NCI-H2171 (cell line): ENCODE measurements at regions not wholly inside any gene's neighbourhood (a gene's known extent, or its start where the extent isn't known, plus 50 kb on each side); places are given as distances from the start of the nearest gene placed in this dataset.
"Not testable (repeated sequence)": the region's sequence is repeated elsewhere in the genome, so short reads cannot be mapped to it uniquely, and the experiment has no call there.

ENCODE experiments used
- DNase-seq: peaks from one replicate; lab custom pipeline; 2025; lab: John Stamatoyannopoulos, UW

GRCh38 chr6:165008971-165009370, 300.4 kb downstream of the C6orf118 start:
- no peak for DNase-seq

DNA sequence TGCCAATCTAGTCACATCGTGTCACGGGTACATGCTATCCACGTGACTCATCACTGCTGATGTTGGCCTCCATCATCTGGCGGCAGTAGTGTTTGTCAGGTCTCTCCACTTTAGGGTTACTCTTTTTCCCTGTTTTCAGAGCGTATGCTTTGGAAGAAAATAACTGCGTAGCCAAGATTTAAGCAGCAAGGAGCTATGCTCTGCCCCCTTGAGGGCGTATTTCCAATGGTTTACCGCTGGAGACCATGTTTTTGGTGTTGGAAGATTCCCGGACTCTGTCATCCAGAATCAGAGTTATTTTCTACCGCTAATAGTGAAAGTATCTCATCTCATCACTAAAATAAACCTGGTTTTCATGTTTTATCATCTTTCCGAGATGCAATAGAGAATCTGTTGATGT, 306.5 kb downstream of the C6orf118 start:
- DNase-seq, result no peak

- no peak for DNase-seq
Observed at GRCh38 chr6:165002358-165002757, 307.0 kb downstream of the C6orf118 start.

GRCh38 chr6:165001502-165002157, 307.8 kb downstream of the C6orf118 start:
- no peak for DNase-seq

DNA sequence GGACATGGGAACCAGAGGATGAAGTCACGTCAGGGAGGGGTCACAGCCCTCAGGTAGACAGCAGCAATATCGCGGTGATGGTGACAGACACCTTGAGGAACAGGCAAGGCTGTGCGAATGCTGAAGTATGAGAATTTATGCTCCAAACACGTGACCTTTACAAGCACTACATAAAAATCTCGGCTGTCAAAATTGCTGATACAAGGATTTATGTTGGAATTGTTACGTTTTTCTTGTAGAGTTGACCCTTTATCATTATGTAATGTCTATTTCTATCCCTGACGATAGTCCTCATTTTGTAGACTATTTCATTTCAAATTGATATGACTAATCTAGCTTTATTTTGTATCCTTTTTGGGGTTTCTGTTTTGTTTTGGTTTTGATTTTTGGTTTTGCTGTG, 311.1 kb downstream of the C6orf118 start:
- no peak for DNase-seq

DNA sequence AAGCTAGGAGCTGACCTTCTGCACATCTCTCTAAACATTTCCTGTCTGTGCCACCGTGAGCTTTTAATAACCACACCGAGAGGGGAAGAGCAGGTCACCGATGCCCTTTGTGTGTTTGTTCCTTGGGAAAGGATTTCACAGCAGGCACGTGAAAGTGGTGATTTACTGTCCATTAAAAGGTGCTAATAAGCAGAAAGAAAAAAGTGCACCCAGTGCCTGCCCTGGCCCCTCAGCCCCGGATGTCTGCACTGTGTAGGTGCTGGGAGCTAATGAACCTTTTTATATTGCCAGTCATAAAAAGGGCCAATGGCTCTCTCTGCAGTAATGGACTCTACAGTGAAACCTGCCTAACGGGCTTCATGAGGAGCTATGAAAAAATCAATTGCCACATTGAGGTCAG, 312.6 kb downstream of the C6orf118 start:
- no peak for DNase-seq

GRCh38 chr6:164991573-164991972, 317.8 kb downstream of the C6orf118 start:
- DNase-seq, result no peak

- no peak for DNase-seq
Observed at GRCh38 chr6:164990901-164991300, 318.5 kb downstream of the C6orf118 start.

- DNase-seq, result no peak
Observed at GRCh38 chr6:164982389-164982788, 327.0 kb downstream of the C6orf118 start.

- no peak for DNase-seq
Observed at GRCh38 chr6:164967102-164967501, 342.3 kb downstream of the C6orf118 start.

DNA sequence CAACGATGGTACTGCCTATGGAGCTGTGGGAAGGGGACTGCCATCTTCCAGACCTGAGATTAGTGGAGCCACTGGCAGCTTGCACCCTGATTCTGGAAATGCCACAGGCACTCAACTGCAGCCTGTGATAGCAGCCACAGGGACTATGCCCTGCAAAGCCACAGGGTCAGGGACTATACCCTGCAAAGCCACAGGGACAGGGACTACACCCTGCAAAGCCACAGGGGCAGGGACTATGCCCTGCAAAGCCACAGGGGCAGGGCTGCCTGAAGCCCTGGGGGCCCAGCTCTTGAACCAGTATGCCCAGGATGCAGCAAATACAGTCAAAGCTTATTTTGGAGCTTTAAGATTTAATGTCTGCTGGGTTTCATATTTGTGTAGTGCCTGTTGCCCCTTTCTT, 346.6 kb downstream of the C6orf118 start:
- no peak for DNase-seq

DNA sequence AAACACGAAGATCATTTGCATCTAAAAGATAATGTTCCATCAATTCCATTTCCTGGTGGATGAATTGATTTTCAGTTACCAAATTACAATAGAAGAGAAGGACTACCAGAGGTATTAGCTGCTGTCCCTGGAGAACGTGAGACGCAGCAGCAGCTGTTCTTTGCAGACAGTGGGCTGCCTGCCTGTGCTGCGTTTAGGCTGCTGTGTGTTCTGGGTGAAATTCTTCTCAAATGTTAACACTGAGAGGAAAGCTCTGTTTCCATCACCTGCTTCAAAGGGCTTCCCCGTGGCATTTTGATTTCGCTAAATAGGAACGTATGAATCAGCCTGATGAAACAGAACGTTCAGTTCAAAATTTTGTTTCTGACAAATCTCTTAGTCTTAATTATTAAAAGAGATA, 362.2 kb downstream of the C6orf118 start:
- no peak for DNase-seq

- DNase-seq, result no peak
Observed at GRCh38 chr6:164942271-164942670, 367.1 kb downstream of the C6orf118 start.

GRCh38 chr6:164933238-164933794, 376.1 kb downstream of the C6orf118 start:
- not testable (repeated sequence) for DNase-seq

DNA sequence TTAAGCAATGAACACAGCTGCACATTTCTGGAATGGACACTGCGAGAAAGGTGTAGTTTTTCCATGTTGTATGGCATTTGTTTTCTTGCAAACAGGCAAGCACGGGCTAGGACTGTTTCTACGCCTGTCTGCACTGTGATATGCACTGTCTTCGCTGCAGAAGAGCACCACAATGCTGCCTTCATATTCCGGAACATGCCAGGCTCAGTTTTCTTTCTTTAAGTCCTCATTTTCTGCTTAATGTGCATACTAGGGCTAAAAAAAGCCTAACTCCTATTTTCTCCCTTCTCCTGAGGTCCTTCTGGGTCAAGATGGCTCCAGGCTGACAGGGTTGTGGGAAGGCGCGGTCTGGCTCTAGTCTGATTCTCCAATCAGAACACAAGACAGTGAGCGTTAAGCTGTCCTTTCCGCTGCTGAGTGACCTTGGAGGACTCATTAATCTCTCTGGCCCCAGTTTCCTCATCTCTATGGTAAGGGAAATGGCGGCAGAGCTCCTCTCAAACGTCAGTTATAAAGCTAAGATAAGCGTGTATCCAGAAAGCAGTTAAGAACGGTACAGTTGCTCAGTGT, 379.9 kb downstream of the C6orf118 start:
- no peak for DNase-seq

DNA sequence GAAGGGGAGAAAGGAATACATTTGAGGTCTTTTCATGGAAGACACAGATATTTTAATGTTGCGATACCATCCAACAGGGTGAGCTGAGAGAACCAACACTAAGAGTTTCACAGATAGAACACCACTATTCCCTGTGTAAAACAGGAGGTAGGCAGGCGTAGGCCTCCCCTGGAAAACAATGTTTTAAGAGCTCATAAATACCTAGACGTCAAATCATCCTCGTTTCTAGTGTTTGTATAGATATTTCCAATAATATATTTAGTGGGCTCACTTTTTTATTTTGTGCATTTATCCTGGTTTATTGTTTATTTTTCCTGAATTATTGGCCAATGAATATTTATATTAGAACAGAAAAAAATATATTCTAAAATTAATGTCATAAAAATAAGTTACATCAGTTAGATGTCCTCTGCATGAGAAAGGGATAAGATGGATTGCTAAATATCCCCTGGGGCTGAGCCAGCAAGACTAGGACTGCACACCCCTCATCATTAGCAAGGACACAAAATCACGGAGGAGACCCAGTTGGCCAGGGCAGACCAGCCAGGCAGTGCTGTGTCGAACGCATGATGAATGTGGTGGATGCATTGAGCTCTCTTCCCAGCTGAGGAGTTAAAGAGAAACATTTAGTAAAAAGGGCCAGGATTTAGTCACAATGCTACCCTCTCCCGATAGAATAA, 380.5 kb downstream of the C6orf118 start:
- no peak for DNase-seq

DNA sequence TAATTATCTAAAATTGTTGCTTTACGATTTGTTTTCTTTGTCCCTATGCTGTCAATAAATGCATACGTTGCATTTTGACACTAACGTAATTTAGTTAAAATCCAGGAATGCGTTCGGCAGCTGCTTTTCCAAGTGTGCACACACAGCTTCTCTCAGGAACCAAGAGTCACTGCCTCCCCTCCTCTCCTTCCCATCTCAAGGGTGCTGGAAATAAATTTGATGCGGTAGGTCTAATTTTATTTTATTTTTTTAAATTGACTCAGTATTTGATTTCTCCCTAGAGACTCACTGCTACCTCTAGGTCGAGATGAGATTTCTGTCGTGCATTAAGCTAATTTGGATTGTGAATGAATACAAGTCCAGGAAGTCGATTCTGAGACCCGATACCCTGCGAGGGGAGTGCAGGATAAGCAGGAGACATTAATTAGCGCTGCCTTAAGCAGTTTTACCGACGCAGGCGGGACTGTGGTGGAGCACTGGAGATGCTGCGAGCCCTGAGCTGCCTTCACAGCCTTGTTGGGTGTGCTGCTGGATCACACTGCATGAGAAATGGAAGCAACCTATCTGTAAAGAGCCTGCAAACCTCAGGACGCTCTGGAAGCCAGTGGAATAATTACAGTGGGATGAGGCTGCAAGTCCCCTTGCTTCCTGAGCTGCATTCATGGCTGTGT, 381.2 kb downstream of the C6orf118 start:
- no peak for DNase-seq

GRCh38 chr6:164927288-164928056, 381.9 kb downstream of the C6orf118 start:
- peak; percentile 27 for DNase-seq

DNA sequence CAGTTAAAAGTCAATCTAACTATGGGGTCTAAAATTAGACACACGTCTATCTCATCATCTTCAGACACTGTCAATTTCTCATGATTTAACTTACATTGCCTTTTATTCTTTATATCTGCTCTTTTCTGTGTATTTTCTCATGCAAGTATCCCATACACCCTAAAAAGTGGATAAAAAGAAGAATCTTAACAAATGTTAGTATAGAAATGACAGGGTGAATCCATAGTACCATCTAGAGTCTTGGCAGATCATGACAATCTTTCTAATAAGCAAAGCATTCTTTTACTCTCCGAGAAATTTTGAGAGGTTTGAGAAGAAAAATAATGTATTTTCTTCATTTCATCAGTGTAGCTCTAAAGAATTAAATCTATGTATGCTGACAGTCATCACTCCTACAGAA, 382.7 kb downstream of the C6orf118 start:
- DNase-seq, result no peak

DNA sequence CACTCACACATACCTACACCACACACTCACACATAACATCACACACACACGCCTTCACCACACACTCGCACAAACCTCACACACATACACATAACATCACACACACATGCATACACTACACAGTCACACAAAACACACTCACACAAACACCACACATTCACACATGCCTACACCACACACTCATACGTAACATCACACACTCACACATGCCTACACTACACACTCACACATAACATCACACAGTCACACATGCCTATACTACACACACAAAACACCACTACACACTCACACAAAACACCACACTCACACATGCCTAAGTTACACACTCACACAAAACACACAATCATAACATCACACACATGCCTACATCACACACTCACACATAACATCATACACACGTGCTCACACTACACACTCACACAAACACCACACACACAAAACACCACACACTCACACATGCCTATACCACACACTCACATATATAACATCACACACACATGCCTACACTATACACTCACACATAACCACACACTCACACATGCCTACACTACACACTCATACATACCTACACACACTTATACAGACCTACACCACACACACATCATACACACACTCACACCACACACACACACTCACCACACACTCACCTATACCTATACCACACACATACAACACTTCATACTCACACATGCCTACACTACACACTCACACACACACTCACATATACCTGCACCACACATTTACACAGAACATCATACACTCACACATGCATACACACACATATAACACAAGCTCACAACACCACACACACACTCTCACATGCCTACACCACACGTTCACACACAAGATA, 383.5 kb downstream of the C6orf118 start:
- DNase-seq, result no peak

DNA sequence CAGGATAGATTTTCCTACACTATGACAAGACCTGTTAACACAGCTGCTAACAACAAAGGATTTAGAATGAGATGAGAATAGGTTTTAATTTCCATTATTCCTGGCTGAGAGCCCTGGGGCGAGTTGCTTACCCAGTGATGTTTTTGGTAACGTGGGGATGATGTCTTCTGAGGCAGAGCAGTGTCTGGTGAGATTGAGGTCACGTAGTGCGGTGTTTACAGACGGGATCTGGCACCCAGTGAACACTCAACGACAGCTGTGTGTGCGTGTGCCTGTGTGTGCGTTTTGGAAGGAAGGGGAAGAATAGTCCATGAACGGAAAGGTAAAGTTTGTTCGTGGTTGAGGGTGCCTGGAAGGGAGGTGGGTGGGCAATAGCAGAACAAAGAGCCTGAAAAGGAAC, 384.7 kb downstream of the C6orf118 start:
- no peak for DNase-seq
